HAP-1 (cell line): ENCODE measurements at regions not wholly inside any gene's neighbourhood (a gene's known extent, or its start where the extent isn't known, plus 50 kb on each side); places are given as distances from the start of the nearest gene placed in this dataset.

ENCODE experiments used
- DNase-seq, 2 experiments: peaks; one replicate each; pipeline ENCODE4 v3.0.0-alpha.2; 2016 to 2020; ENCODE audit warnings: low spot score in 2 of 2
- H3K27me3 ChIP-seq: fragments of 250-450 bp; sonication (Bioruptor Pico); 2 replicates; pipeline ENCODE4 v1.5.1; 2020; ENCODE audit warnings: low read depth, mild to moderate bottlenecking, moderate library complexity
- H3K36me3 ChIP-seq: fragments of 250-450 bp; sonication (Bioruptor Pico); replicated peaks from 2 replicates; pipeline ENCODE4 v1.5.1; 2020; ENCODE audit warnings: mild to moderate bottlenecking
- H3K4me1 ChIP-seq: fragments of 250-450 bp; sonication (Bioruptor Pico); 2 replicates; pipeline ENCODE4 v1.5.1; 2020; ENCODE audit warnings: mild to moderate bottlenecking
- H3K4me3 ChIP-seq: fragments of 250-450 bp; sonication (Bioruptor Pico); 2 replicates; pipeline ENCODE4 v1.5.1; 2020; ENCODE audit warnings: mild to moderate bottlenecking, moderate library complexity
- H3K9me3 ChIP-seq: fragments of 250-450 bp; sonication (Bioruptor Pico); 2 replicates; pipeline ENCODE4 v1.5.1; 2020; ENCODE audit warnings: mild to moderate bottlenecking, moderate library complexity
- in situ Hi-C: fragments of 300-500 bp; cut with MboI; formaldehyde crosslinking; loops from 3 replicates; pipeline ENCODE4 v1.14.3; 2020; ENCODE audit warnings: low sequenced_read_pairs, inconsistent platforms, mixed read lengths

- no peaks in the 10 kb centered on the region for H3K27me3 ChIP-seq
- DNase-seq = no peak
- no peak overlapping the region for H3K4me3 ChIP-seq
- in situ Hi-C loops = no loop called here
- H3K4me1 ChIP-seq = no peaks in the 10 kb centered on the region
- no peaks in the 10 kb centered on the region for H3K9me3 ChIP-seq
- no peaks in the 10 kb centered on the region for H3K36me3 ChIP-seq
Measured at GRCh38 chr7:20839196-20839735, 52.6 kb upstream of the SP8 start.

- Histone ChIP-seq H3K36me3 (no peaks in the 10 kb centered on the region), H3K4me3 (no peak overlapping the region), H3K4me1 (no peaks in the 10 kb centered on the region), H3K27me3 (no peaks in the 10 kb centered on the region), H3K9me3 (no peaks in the 10 kb centered on the region)
- in situ Hi-C loops = no loop called here
- no peak for DNase-seq
Measured at GRCh38 chr7:20839987-20840386, 53.3 kb upstream of the SP8 start.

- no peak for DNase-seq
- no peak overlapping the region for H3K4me3 ChIP-seq
- in situ Hi-C loops = no loop called here
- H3K36me3 ChIP-seq = no peaks in the 10 kb centered on the region
- H3K9me3 ChIP-seq = no peaks in the 10 kb centered on the region
- peaks cover 10% of the 10 kb centered on the region for H3K27me3 ChIP-seq
- H3K4me1 ChIP-seq = no peaks in the 10 kb centered on the region
Measured at GRCh38 chr7:20846791-20847190, 60.1 kb upstream of the SP8 start.

- H3K9me3 ChIP-seq = no peaks in the 10 kb centered on the region
- H3K4me3 ChIP-seq = no peak overlapping the region
- DNase-seq = no peak
- in situ Hi-C loops = no loop called here
- H3K36me3 ChIP-seq = no peaks in the 10 kb centered on the region
- H3K27me3 ChIP-seq = no peaks in the 10 kb centered on the region
- H3K4me1 ChIP-seq = no peaks in the 10 kb centered on the region
Measured at GRCh38 chr7:20858951-20859350, 72.3 kb upstream of the SP8 start.

GRCh38 chr7:20861468-20861867, 74.8 kb upstream of the SP8 start:
- Histone ChIP-seq H3K9me3 (no peaks in the 10 kb centered on the region), H3K27me3 (peaks cover 12% of the 10 kb centered on the region; the same call in 1 of the 2 replicates), H3K4me3 (no peak overlapping the region), H3K4me1 (no peaks in the 10 kb centered on the region), H3K36me3 (no peaks in the 10 kb centered on the region)
- DNase-seq = no peak
- in situ Hi-C loops = no loop called here

GRCh38 chr7:20862554-20862953, 75.9 kb upstream of the SP8 start:
- Histone ChIP-seq H3K9me3 (no peaks in the 10 kb centered on the region), H3K4me3 (no peak overlapping the region), H3K4me1 (no peaks in the 10 kb centered on the region), H3K27me3 (peaks cover 16% of the 10 kb centered on the region; the same call in 1 of the 2 replicates), H3K36me3 (no peaks in the 10 kb centered on the region)
- DNase-seq = no peak
- in situ Hi-C loops = no loop called here

- peaks cover 20% of the 10 kb centered on the region; the same call in 1 of the 2 replicates for H3K27me3 ChIP-seq
- in situ Hi-C loops = no loop called here
- no peak overlapping the region for H3K4me3 ChIP-seq
- no peaks in the 10 kb centered on the region for H3K4me1 ChIP-seq
- no peak for DNase-seq
- no peaks in the 10 kb centered on the region for H3K36me3 ChIP-seq
- H3K9me3 ChIP-seq = no peaks in the 10 kb centered on the region
Measured at GRCh38 chr7:20864221-20864620, 77.5 kb upstream of the SP8 start.

GRCh38 chr7:20865684-20866083, 79.0 kb upstream of the SP8 start:
- Histone ChIP-seq H3K4me3 (no peak overlapping the region), H3K9me3 (no peaks in the 10 kb centered on the region), H3K27me3 (peaks cover 20% of the 10 kb centered on the region; the same call in 1 of the 2 replicates), H3K36me3 (no peaks in the 10 kb centered on the region), H3K4me1 (no peaks in the 10 kb centered on the region)
- in situ Hi-C loops = no loop called here
- DNase-seq = no peak

GRCh38 chr7:20870977-20871376, 84.3 kb upstream of the SP8 start:
- Histone ChIP-seq H3K9me3 (no peaks in the 10 kb centered on the region), H3K4me1 (no peaks in the 10 kb centered on the region), H3K4me3 (no peak overlapping the region), H3K27me3 (peaks cover 19% of the 10 kb centered on the region), H3K36me3 (no peaks in the 10 kb centered on the region)
- in situ Hi-C loops = no loop called here
- no peak for DNase-seq

- Histone ChIP-seq H3K4me1 (peaks cover 8% of the 10 kb centered on the region; the same call in 1 of the 2 replicates), H3K9me3 (peaks cover under 1% of the 10 kb centered on the region; the same call in 1 of the 2 replicates), H3K27me3 (peaks cover 46% of the 10 kb centered on the region), H3K36me3 (no peaks in the 10 kb centered on the region), H3K4me3 (no peak overlapping the region)
- in situ Hi-C loops = no loop called here
- peak in 1 of 2 experiments; percentile 63 for DNase-seq
Measured at GRCh38 chr7:20892776-20893175, 106.1 kb upstream of the SP8 start.

GRCh38 chr7:20894806-20895205, 108.1 kb upstream of the SP8 start:
- DNase-seq = no peak
- no peak overlapping the region for H3K4me3 ChIP-seq
- in situ Hi-C loops = no loop called here
- peaks cover 8% of the 10 kb centered on the region; the same call in 1 of the 2 replicates for H3K4me1 ChIP-seq
- no peaks in the 10 kb centered on the region for H3K36me3 ChIP-seq
- H3K27me3 ChIP-seq = peaks cover 54% of the 10 kb centered on the region
- H3K9me3 ChIP-seq = no peaks in the 10 kb centered on the region

- Histone ChIP-seq H3K36me3 (no peaks in the 10 kb centered on the region), H3K4me1 (peaks cover 8% of the 10 kb centered on the region; the same call in 1 of the 2 replicates), H3K4me3 (no peak overlapping the region), H3K9me3 (no peaks in the 10 kb centered on the region), H3K27me3 (peaks cover 49% of the 10 kb centered on the region)
- in situ Hi-C loops = no loop called here
- DNase-seq = no peak
Measured at GRCh38 chr7:20895563-20895962, 108.9 kb upstream of the SP8 start.

- no peak for DNase-seq
Measured at GRCh38 chr7:20896996-20897395, 110.3 kb upstream of the SP8 start.

GRCh38 chr7:20906801-20907453, 120.2 kb upstream of the SP8 start:
- in situ Hi-C loops = no loop called here
- H3K36me3 ChIP-seq = no peaks in the 10 kb centered on the region
- no peaks in the 10 kb centered on the region for H3K4me1 ChIP-seq
- H3K9me3 ChIP-seq = 0 out of 2 replicates have a peak, but pooled peaks cover 5% of the 10 kb centered on the region
- H3K4me3 ChIP-seq = no peak overlapping the region
- peak; percentile 9 to 11 for DNase-seq
- peaks cover 5% of the 10 kb centered on the region; the same call in 1 of the 2 replicates for H3K27me3 ChIP-seq

More at GRCh38 chr7:20896996-20897395, 110.3 kb upstream of the SP8 start:
- Histone ChIP-seq H3K4me1 (peaks cover 8% of the 10 kb centered on the region; the same call in 1 of the 2 replicates), H3K9me3 (0 out of 2 replicates have a peak, but pooled peaks cover under 1% of the 10 kb centered on the region), H3K4me3 (no peak overlapping the region), H3K27me3 (peaks cover 45% of the 10 kb centered on the region), H3K36me3 (no peaks in the 10 kb centered on the region)
- in situ Hi-C loops = no loop called here
